Dermis blood vessel endothelial cell (primary cell): ENCODE measurements at regions not wholly inside any gene's neighbourhood (a gene's known extent, or its start where the extent isn't known, plus 50 kb on each side); places are given as distances from the start of the nearest gene placed in this dataset.

Source experiments
- DNase-seq: peaks from one replicate; pipeline ENCODE4 v3.0.0; 2010

DNA sequence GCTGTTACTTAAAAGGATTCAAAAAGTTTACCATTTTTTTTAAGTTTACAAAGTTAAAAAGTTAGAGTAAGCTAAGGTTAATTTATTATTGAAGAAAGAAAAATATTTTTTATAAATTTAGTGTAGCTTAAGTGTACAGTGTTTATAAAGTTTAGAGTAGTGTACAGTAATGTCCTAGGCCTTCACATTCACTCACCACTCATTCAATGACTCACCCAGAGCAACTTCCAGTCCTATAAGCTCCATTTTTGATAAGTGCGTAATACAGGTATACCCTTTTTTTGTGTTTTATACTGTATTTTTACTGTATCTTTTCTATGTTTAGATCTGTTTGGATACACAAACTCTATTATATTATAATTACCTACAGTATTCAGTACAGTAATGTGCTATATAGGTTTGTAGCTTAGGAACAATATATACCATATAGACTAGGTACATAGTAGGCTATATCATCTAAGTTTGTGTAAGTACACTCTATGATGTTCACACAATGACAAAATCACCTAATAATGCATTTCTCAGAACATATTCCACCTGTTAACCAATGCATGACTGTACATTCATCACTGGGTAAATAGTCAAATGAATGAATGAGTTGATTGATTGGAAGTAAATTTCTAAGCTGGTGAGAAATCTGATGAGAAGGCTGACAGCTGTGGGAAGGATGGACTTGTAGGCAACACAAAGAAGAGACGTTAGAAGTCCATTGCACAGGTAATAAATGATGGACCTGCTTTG, 95.2 kb upstream of the CDIN1 start:
- DNase-seq, result no peak

DNA sequence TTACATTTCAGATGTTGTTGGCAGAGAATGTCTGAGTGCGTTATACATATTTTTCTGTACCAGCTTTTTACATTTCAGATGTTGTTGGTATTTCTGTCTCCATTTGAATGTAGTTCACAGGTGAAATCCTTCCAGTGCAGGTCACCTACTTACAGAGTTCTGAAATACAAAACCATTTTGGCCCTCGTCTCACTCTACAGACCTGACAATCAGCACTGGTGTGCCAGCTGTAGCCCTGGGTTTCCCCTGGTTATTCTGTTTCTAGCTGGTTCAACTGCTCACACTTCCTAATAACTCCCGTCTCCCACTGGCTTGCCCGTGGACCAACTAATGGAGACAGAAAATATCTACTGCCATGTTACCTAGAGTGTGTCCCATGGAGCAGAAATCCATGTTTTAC, 87.5 kb upstream of the CDIN1 start:
- DNase-seq, result no peak

DNA sequence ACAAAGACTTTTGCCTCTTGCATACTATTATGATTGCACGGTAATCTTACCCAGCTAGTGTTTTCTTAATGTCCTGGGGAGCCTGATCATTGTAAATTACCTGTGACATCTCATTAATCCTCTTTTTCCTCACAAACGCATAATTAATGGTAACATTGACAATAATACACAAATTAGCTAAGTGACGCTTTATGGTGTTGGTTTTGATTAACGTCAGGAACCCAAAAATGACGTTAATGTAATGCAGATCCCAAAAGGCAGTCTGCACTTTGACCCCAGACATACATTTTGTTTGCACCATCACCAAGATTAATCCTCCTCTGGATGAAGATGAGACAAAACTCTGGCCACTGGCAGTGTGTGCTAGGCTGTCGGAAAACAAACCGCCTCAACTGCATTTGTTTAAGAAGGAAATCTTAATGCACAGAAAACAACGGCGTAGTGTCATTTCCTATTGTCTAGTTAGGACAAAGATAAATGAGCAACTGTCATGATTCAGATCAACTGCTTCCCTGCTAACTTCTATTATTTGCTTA, 83.9 kb upstream of the CDIN1 start:
- no peak for DNase-seq

- no peak for DNase-seq
Measured at GRCh38 chr15:36497901-36498300, 81.5 kb upstream of the CDIN1 start.

- DNase-seq, result no peak
Measured at GRCh38 chr15:36498401-36498800, 81.0 kb upstream of the CDIN1 start.

GRCh38 chr15:36498916-36499315, 80.5 kb upstream of the CDIN1 start:
- DNase-seq, result no peak

GRCh38 chr15:36499412-36500389, 79.7 kb upstream of the CDIN1 start:
- no peak for DNase-seq

DNA sequence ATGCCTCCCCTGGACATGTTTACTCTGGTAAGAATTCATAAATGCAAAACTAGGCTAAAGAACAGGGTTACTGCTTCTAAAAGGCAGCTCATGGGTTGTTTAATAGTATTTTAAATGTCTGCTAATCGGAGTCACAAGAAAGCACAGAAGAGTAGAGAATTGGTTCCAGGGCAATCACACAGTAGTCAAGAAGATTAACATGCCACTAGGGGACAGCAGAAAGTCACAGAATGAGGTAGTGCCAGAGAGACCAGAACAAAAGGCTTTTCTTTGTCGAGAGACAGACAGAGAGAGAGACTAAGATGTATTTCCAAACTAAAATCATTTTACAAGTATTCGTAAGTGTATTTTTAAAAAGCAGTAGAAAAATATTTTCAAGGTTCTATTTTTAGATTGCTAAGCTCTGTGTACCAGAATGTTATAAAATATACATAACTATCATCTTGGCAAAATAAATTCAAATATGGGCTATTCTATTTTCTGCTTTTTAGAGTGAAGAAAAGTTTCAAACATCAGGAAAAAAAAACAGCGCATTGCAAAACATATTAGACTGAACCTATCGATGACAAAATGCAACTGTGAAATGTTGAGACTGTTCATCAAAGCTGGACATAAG, 78.3 kb upstream of the CDIN1 start:
- DNase-seq, result peak; percentile 74

- no peak for DNase-seq
Measured at GRCh38 chr15:36502509-36502908, 76.9 kb upstream of the CDIN1 start.

DNA sequence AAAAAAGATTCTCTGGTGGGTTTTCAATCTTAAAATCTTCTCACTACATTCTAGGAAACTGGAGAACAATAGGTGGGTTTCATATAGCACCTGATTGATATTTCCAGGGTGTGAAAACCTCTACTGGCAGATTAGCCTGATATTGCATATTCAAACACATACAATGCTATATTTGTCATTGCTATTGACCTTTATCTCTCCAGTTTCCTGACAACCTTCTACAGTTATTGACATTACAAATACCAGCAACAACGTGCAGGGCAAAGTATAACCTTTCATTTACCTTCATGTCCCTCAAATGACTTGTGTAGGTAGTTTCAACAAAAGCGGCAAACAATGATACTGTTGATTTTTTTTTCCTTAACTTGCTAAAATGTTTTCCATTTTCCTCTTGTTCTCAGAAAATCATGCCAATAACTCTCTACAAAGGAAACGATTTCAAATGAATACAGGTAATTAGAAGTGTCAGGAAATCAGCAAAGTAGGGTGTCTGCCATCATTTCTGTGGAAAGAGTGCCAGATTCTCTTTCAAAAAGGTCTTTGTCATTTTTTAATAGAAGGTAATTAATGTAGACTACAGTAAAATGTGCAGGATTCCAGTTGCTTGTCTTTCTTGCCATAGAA, 72.6 kb upstream of the CDIN1 start:
- no peak for DNase-seq

DNA sequence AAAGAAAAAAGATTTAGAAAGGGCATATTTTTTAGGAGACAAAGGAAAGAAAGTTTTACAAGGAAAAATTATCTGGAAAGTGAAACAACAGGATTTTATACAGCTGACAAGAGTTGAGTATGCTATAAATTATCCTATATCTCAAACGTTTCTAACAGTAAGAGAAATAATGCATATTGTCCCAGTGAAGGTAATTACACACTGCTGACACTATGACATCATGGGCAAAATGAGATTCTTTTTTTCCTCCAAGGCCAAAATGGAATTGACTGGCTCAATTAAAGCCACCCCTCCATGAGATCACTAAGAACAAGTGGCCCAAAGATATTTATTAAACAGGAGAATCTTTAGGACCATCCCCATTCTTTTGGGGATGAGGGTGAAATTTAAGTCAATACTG, 72.0 kb upstream of the CDIN1 start:
- no peak for DNase-seq

DNA sequence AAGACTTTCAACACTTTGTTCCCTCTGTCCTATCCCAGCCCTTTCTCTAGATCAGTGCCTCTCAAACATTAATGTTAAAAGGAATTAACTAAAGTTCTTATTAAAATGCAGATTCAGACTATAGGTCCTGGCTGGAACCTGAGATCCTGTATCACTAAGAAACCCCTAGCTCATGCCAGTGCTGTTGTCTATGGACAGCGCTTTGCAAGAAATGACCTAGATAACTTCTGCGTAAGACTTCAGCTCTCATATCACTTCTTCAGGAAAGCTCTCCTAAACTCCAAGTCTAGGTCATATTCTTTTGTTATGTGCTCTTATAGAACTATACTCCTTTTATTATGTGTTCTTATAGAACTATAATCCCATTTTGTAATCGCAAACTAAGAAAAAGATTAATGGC, 67.8 kb upstream of the CDIN1 start:
- DNase-seq, result no peak

GRCh38 chr15:36517758-36518157, 61.7 kb upstream of the CDIN1 start:
- no peak for DNase-seq

GRCh38 chr15:36519067-36519466, 60.4 kb upstream of the CDIN1 start:
- no peak for DNase-seq

- no peak for DNase-seq
Measured at GRCh38 chr15:36525430-36525829, 54.0 kb upstream of the CDIN1 start.

DNA sequence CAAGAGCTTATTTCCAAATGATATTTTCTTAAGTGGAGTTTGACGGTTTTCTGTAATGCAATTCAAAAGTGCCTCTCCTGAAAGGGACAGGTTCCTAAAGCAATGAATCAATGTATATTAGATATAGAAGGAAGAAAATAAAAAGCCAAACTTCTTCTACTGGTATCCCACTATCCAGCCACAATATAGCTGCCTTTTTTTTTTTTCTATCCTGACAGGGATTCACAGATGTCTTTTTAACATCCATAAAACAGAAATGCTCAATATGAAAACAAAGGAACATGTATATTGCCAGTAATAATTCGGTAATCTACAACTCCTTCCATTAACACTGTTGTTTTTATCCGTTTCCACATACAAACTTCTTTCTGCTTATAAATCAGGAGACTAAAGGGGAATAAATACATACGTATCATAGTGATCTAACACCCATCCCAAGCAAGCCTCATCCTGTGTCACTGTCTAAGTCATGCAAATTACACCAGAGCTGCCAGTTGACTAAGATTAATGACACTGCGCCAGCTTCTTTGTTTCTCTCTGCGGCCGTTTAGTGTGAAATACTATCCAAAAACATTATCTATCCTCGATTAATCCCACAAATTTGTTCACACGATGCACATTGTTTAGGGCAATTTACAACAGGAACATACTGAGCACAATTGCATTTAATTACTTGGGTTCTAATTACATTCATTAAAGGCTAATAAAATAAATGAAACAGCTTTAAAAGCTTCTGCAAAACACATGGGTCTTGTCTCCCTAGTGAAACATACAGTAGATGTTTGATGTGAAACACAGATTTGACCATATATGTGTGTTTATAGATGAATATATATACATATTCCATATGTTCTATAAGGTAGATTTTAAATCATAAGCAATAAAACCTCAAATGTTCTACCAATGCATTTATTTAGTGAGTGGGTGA, 51.9 kb upstream of the CDIN1 start:
- no peak for DNase-seq

- DNase-seq, result no peak
Measured at GRCh38 chr15:36529296-36530011, 50.0 kb upstream of the CDIN1 start.
